HFFc6 (cell line): ENCODE measurements at regions not wholly inside any gene's neighbourhood (a gene's known extent, or its start where the extent isn't known, plus 50 kb on each side); places are given as distances from the start of the nearest gene placed in this dataset.

ENCODE experiments used
- DNase-seq: peaks from one replicate; pipeline ENCODE4 v3.0.0-alpha.2; 2018
- H3K27ac Mint-ChIP-seq: 2 replicates; pipeline ENCODE4 v1.8.0; 2020; ENCODE audit warnings: mild to moderate bottlenecking, mixed read lengths
- H3K27me3 Mint-ChIP-seq: 2 replicates; pipeline ENCODE4 v1.8.0; 2021; ENCODE audit warnings: mild to moderate bottlenecking, moderate library complexity, mixed read lengths; ENCODE audit not compliant: insufficient read depth
- H3K36me3 Mint-ChIP-seq: 2 replicates; pipeline ENCODE4 v1.8.0; 2021; ENCODE audit warnings: low read depth, mixed read lengths
- H3K4me1 Mint-ChIP-seq: 2 replicates; pipeline ENCODE4 v1.8.0; 2020; ENCODE audit warnings: low read depth, mixed read lengths
- H3K4me3 Mint-ChIP-seq: 2 replicates; pipeline ENCODE4 v1.8.0; 2020; ENCODE audit warnings: mild to moderate bottlenecking, moderate library complexity, mixed read lengths
- H3K9me3 Mint-ChIP-seq: 2 replicates; pipeline ENCODE4 v1.8.0; 2020; ENCODE audit warnings: mild to moderate bottlenecking, mixed read lengths
- TF ChIP-seq, protein P1 (sequence below): fragments of 200-600 bp; sonication (generic); IDR thresholded peaks from 2 replicates; pipeline ENCODE4 v1.5.0; 2021; ENCODE audit warnings: antibody characterized with exemption, mild to moderate bottlenecking

DNA sequence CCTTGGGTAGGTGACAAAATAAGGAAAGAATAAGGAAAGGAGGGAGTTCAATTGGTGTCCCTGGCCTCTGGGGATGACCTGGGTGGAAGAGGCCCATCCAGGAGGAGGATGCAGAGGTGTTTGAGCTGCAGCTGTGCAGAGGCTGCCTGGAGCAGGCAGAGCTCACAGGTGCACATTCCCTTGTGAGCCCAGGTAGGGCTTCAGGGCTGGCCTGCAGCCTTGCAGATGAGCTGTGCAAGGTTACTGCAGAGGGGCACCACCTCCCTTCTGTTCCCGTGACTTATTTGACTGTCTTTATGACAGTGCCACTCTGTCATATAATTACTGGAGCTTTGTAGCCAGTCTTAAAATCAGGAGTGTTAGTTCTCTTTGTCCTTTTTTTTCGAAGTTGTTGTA, 263.2 kb upstream of the HS6ST1 start:
- TF ChIP-seq, protein P1, sequence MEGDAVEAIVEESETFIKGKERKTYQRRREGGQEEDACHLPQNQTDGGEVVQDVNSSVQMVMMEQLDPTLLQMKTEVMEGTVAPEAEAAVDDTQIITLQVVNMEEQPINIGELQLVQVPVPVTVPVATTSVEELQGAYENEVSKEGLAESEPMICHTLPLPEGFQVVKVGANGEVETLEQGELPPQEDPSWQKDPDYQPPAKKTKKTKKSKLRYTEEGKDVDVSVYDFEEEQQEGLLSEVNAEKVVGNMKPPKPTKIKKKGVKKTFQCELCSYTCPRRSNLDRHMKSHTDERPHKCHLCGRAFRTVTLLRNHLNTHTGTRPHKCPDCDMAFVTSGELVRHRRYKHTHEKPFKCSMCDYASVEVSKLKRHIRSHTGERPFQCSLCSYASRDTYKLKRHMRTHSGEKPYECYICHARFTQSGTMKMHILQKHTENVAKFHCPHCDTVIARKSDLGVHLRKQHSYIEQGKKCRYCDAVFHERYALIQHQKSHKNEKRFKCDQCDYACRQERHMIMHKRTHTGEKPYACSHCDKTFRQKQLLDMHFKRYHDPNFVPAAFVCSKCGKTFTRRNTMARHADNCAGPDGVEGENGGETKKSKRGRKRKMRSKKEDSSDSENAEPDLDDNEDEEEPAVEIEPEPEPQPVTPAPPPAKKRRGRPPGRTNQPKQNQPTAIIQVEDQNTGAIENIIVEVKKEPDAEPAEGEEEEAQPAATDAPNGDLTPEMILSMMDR, result no peak
- Mint-ChIP-seq H3K4me1 (peaks cover 36% of the 10 kb centered on the region), H3K36me3 (0 out of 2 replicates have a peak, but pooled peaks cover 5% of the 10 kb centered on the region), H3K27ac (no peak overlapping the region), H3K27me3 (no peaks in the 10 kb centered on the region; the same call in 1 of the 2 replicates), H3K9me3 (peaks cover 4% of the 10 kb centered on the region), H3K4me3 (no peak overlapping the region)
- no peak for DNase-seq

DNA sequence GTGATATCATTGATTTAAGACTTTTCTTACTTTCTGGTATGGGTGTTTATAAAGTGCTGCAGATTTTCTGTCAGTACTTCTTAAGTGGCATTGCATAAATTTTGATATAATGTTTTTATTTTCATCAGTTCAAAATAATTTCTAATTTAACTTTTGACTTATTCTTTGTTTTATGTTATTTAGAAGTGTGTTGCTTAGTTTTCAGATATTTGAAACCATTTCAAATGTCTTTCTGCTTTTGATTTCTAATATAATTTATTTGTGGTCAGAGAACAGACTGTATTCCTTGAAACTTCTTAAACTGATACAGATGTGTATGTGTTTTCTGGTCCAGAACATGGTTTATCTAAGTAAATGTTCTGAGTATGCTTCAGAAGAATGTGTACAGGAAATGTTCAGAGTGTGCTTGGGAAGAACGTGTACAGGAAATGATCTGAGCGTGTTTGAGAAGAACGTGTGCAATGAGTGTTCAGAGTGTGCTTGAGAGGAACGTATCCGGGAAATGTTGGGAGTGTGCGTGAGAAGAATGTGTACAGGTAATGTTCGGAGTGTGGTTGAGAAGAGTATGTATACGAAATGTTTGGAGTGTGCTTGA, 265.7 kb upstream of the HS6ST1 start:
- peak overlapping the region; percentile 1; the same call in 1 of the 2 replicates for H3K4me3 Mint-ChIP-seq
- peaks cover 28% of the 10 kb centered on the region for H3K4me1 Mint-ChIP-seq
- peaks cover 4% of the 10 kb centered on the region for H3K9me3 Mint-ChIP-seq
- TF ChIP-seq, protein P1, result no peak
- H3K27ac Mint-ChIP-seq, result peak overlapping the region; percentile 72
- peak; percentile 58 for DNase-seq
- H3K27me3 Mint-ChIP-seq, result peaks cover 2% of the 10 kb centered on the region
- 0 out of 2 replicates have a peak, but pooled peaks cover 5% of the 10 kb centered on the region for H3K36me3 Mint-ChIP-seq

DNA sequence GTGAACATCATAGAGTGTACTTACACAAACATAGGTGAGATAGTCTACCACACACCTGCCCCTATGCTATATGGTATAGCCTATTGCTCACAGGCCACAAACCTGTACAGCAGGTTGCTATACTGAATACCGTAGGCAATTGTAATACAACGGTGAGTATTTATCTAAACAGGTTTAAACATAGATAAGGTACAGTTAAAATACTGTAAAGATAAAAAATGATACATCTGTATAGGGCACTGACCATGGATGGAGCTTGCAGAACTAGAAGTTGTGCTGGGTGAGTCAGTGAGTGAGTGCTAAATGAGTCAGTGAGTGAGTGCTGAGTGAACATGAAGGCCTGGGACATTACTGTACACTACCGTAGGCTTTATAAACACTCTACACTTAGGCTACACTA, 267.0 kb upstream of the HS6ST1 start:
- TF ChIP-seq, protein P1, result no peak
- Mint-ChIP-seq H3K9me3 (peaks cover 4% of the 10 kb centered on the region), H3K27ac (no peak overlapping the region; the same call in 1 of the 2 replicates), H3K4me3 (no peak overlapping the region), H3K27me3 (peaks cover 2% of the 10 kb centered on the region), H3K36me3 (0 out of 2 replicates have a peak, but pooled peaks cover 5% of the 10 kb centered on the region), H3K4me1 (peaks cover 28% of the 10 kb centered on the region)
- peak; percentile 79 for DNase-seq

DNA sequence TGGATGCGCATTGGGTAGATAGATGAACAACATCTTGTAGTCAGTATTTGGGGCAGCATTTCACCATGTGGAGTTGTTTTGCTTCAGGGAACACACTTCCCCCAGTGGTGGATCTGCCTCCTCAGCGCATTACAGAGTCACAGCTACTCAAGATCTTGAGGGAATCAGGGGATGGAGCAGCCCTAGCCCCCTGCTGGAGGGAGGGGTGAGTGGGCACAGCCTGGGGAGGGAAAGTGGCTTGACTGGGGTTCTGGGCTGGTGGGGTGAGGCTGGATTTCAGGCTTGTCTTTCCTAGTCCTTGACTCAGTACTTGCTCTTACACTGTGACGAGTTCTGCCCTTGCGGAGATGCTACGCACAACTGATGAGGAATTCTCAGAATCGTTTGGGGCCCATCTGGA, 271.0 kb upstream of the HS6ST1 start:
- peaks cover 14% of the 10 kb centered on the region for H3K27me3 Mint-ChIP-seq
- 0 out of 2 replicates have a peak, but pooled peaks cover 1% of the 10 kb centered on the region for H3K36me3 Mint-ChIP-seq
- H3K27ac Mint-ChIP-seq, result no peak overlapping the region
- peaks cover under 1% of the 10 kb centered on the region for H3K9me3 Mint-ChIP-seq
- DNase-seq, result no peak
- no peak overlapping the region for H3K4me3 Mint-ChIP-seq
- peaks cover 17% of the 10 kb centered on the region for H3K4me1 Mint-ChIP-seq
- TF ChIP-seq, protein P1, result no peak

DNA sequence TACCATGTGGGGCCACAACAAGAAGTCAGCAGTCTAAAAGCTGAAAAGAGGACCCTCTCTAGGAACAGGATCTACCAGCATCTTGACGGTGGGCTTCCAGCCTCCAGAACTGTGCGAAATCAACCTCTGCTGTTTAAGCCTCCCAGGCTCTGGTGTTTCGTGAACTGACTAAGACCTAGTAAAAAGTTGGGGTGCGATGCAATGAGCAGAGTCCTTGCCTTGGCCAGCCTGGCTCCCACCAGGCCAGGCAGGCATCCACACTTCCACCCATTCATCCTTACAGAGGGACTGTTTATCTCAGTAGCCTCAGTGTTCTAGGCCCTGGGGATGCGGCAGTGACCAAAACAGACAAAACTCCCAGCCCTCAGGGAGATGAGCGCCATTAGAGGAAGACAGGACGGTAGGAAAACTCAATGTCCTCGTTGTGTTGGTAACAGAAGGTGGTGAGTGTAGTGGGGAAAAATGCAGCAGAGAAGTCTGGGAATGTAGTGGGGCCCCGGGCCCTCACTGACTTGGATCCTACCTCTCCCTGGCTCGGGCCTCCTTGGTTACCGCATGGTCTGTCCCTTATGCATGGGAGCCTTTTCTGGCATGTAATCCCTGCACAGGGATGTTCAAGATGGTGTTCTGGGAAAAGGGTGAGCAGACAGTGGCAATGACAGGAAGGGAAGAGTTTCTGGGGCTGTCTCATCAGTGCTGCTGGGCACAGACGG, 271.8 kb upstream of the HS6ST1 start:
- TF ChIP-seq, protein P1, result no peak
- H3K9me3 Mint-ChIP-seq, result no peaks in the 10 kb centered on the region
- H3K27ac Mint-ChIP-seq, result no peak overlapping the region
- no peak for DNase-seq
- peaks cover 11% of the 10 kb centered on the region for H3K4me1 Mint-ChIP-seq
- no peaks in the 10 kb centered on the region for H3K36me3 Mint-ChIP-seq
- no peak overlapping the region for H3K4me3 Mint-ChIP-seq
- peaks cover 14% of the 10 kb centered on the region for H3K27me3 Mint-ChIP-seq
